HL-60 (cell line): ENCODE measurements at regions not wholly inside any gene's neighbourhood (a gene's known extent, or its start where the extent isn't known, plus 50 kb on each side); places are given as distances from the start of the nearest gene placed in this dataset.

Source experiments
- DNase-seq, 2 experiments: peaks; one replicate each; pipeline ENCODE4 v3.0.0-alpha.2; 2010 to 2020; ENCODE audit warnings: low read depth in 1 of 2, low spot score in 1 of 2
- H3K27ac ChIP-seq: fragments of 250-450 bp; sonication (Bioruptor Pico); replicated peaks from 2 replicates; pipeline ENCODE4 v1.5.1; 2020; ENCODE audit warnings: mild to moderate bottlenecking, moderate library complexity
- H3K27me3 ChIP-seq: fragments of 250-450 bp; sonication (Bioruptor Pico); 2 replicates; pipeline ENCODE4 v1.5.1; 2021; ENCODE audit warnings: mild to moderate bottlenecking, moderate library complexity; ENCODE audit not compliant: insufficient read depth, poor library complexity, severe bottlenecking
- H3K4me3 ChIP-seq: replicated peaks from 2 replicates; pipeline ENCODE4 v1.5.1; 2011; ENCODE audit warnings: mild to moderate bottlenecking, control low read depth, low read length; ENCODE audit not compliant: insufficient read depth
- CTCF ChIP-seq: IDR thresholded peaks from one replicate; pipeline ENCODE4 v1.5.1; 2011; ENCODE audit warnings: low read length, control low read depth, inconsistent platforms; ENCODE audit not compliant: insufficient read depth
- GABPA ChIP-seq: IDR thresholded peaks from 2 replicates; pipeline ENCODE4 v1.6.1; 2012; ENCODE audit warnings: low read depth
- POLR2AphosphoS5 ChIP-seq: IDR thresholded peaks from 2 replicates; pipeline ENCODE4 v1.6.1; 2012; ENCODE audit warnings: low read depth
- SPI1 ChIP-seq: IDR thresholded peaks from 2 replicates; pipeline ENCODE4 v1.6.1; 2012; ENCODE audit warnings: low read depth, mild to moderate bottlenecking, borderline replicate concordance
- TF ChIP-seq, protein P1 (sequence below): IDR thresholded peaks from 2 replicates; pipeline ENCODE4 v1.6.1; 2012; ENCODE audit warnings: low read depth; ENCODE audit not compliant: insufficient replicate concordance

DNA sequence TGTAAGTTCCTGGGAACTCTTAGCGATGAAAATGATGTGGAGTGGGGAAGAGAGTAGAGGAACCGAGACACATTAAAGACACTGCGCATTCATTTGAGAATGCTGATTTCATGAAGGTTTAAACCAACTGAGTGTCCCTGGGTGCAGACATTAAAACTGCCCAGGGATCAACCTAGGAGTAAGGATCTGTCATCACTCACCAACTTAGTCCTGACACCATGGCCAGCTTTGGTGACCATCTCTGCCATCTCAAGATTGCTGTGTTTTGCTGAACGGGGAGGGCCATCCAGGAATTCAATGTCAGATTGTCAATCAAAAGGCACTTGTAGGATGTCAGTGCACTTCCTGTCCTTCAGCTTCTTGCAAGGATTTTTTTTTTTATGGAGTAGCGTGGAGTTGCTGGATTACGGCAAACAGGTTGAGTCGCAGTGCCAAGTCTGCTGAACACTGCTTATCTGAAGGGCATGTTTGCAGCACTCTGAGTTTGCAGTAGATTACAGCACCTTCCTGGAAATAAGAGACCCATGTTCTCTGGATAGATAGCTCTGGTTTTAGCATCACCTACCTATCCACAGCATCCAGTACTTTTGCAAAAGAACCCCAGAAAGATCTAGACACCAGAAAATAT is 258.1 kb upstream of the IRX3 start:
- no peak for DNase-seq
- H3K27ac ChIP-seq = no peak overlapping the region
- H3K4me3 ChIP-seq = no peak overlapping the region
- TF ChIP-seq CTCF (no peak), POLR2AphosphoS5 (no peak), GABPA (no peak), SPI1 (no peak)
- TF ChIP-seq, protein P1, sequence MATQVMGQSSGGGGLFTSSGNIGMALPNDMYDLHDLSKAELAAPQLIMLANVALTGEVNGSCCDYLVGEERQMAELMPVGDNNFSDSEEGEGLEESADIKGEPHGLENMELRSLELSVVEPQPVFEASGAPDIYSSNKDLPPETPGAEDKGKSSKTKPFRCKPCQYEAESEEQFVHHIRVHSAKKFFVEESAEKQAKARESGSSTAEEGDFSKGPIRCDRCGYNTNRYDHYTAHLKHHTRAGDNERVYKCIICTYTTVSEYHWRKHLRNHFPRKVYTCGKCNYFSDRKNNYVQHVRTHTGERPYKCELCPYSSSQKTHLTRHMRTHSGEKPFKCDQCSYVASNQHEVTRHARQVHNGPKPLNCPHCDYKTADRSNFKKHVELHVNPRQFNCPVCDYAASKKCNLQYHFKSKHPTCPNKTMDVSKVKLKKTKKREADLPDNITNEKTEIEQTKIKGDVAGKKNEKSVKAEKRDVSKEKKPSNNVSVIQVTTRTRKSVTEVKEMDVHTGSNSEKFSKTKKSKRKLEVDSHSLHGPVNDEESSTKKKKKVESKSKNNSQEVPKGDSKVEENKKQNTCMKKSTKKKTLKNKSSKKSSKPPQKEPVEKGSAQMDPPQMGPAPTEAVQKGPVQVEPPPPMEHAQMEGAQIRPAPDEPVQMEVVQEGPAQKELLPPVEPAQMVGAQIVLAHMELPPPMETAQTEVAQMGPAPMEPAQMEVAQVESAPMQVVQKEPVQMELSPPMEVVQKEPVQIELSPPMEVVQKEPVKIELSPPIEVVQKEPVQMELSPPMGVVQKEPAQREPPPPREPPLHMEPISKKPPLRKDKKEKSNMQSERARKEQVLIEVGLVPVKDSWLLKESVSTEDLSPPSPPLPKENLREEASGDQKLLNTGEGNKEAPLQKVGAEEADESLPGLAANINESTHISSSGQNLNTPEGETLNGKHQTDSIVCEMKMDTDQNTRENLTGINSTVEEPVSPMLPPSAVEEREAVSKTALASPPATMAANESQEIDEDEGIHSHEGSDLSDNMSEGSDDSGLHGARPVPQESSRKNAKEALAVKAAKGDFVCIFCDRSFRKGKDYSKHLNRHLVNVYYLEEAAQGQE = no peak
- H3K27me3 ChIP-seq = peaks cover 7% of the 10 kb centered on the region

GRCh38 chr16:54542805-54543505 is 256.4 kb upstream of the IRX3 start:
- H3K27me3 ChIP-seq = peaks cover 7% of the 10 kb centered on the region
- TF ChIP-seq POLR2AphosphoS5 = no peak
- TF ChIP-seq, protein P1 = no peak
- TF ChIP-seq SPI1 = no peak
- no peak for TF ChIP-seq GABPA
- TF ChIP-seq CTCF = no peak
- no peak overlapping the region for H3K4me3 ChIP-seq
- no peak overlapping the region for H3K27ac ChIP-seq
- no peak for DNase-seq

- Histone ChIP-seq H3K4me3 (no peak overlapping the region), H3K27me3 (peaks cover 7% of the 10 kb centered on the region), H3K27ac (no peak overlapping the region)
- no peak for DNase-seq
- TF ChIP-seq SPI1 (no peak), GABPA (no peak), CTCF (no peak), POLR2AphosphoS5 (no peak)
- TF ChIP-seq, protein P1 = no peak
Observed at GRCh38 chr16:54540525-54541180, 254.1 kb upstream of the IRX3 start.
